ENCODE measurements at regions not wholly inside any gene's neighbourhood (a gene's known extent, or its start where the extent isn't known, plus 50 kb on each side); places are given as distances from the start of the nearest gene placed in this dataset.

GRCh38 chr10:121168545-121169216 lies 317.5 kb downstream of the WDR11 start:
- Histone ChIP-seq H3K36me3 (replicated peaks; ENCODE audit: insufficient read depth, low read depth) (no peaks in the 10 kb centered on the region), H3K9me3 (ENCODE audit: low read depth) (no peaks in the 10 kb centered on the region), H3K9me2 (replicated peaks; ENCODE audit: insufficient read depth) (no peaks in the 10 kb centered on the region), H3K4me3 (no peak overlapping the region), H3K27ac (no peak overlapping the region), H3K79me2 (no peaks in the 10 kb centered on the region), H2AFZ (no peak overlapping the region), H3K4me2 (no peak overlapping the region), H4K20me1 (ENCODE audit: insufficient read depth, poor library complexity, severe bottlenecking) (no peaks in the 10 kb centered on the region), H3K4me1 (ENCODE audit: insufficient read depth) (peaks cover 3% of the 10 kb centered on the region), H3K27me3 (no peaks in the 10 kb centered on the region)
- TF ChIP-seq EZH2 (IDR thresholded peaks at IDR 0.05; ENCODE audit: borderline replicate concordance) (no peak), EZH2phosphoT487 (IDR thresholded peaks at IDR 0.05; ENCODE audit: low read depth, severe bottlenecking, unreplicated experiment) (no peak), CTCF (IDR thresholded peaks at IDR 0.05; ENCODE audit: poor library complexity) (no peak)
- DNase-seq (ENCODE audit: low spot score) = no peak
- 70% methylated on average over 5 of the region's 5 CpGs for WGBS (ENCODE audit: low lambda C conversion rate, missing lambda C conversion rate)

- Histone ChIP-seq H3K9me3 (ENCODE audit: low read depth) (no peaks in the 10 kb centered on the region), H3K36me3 (replicated peaks; ENCODE audit: insufficient read depth, low read depth) (no peaks in the 10 kb centered on the region), H3K27ac (no peak overlapping the region), H4K20me1 (ENCODE audit: insufficient read depth, poor library complexity, severe bottlenecking) (no peaks in the 10 kb centered on the region), H3K27me3 (no peaks in the 10 kb centered on the region), H3K4me2 (no peak overlapping the region), H2AFZ (no peak overlapping the region), H3K4me3 (no peak overlapping the region), H3K9me2 (replicated peaks; ENCODE audit: insufficient read depth) (no peaks in the 10 kb centered on the region), H3K79me2 (no peaks in the 10 kb centered on the region), H3K4me1 (ENCODE audit: insufficient read depth) (peaks cover 3% of the 10 kb centered on the region)
- no peak for TF ChIP-seq CTCF (IDR thresholded peaks at IDR 0.05; ENCODE audit: poor library complexity)
- TF ChIP-seq EZH2 (IDR thresholded peaks at IDR 0.05; ENCODE audit: borderline replicate concordance) = no peak
- TF ChIP-seq EZH2phosphoT487 (IDR thresholded peaks at IDR 0.05; ENCODE audit: low read depth, severe bottlenecking, unreplicated experiment) = no peak
- no peak for DNase-seq (ENCODE audit: low spot score)
- 83% methylated on average over 3 of the region's 3 CpGs for WGBS (ENCODE audit: low lambda C conversion rate, missing lambda C conversion rate)
Observed at GRCh38 chr10:121169406-121169805, 318.2 kb downstream of the WDR11 start.

GRCh38 chr10:121171825-121172787 lies 320.9 kb downstream of the WDR11 start:
- whole genome bisulfite sequencing (ENCODE audit: low lambda C conversion rate, missing lambda C conversion rate) = 54% methylated on average over 10 of the region's 10 CpGs
- no peaks in the 10 kb centered on the region for H3K79me2 ChIP-seq
- H3K27ac ChIP-seq = no peak overlapping the region

More at GRCh38 chr10:121171825-121172787, 320.9 kb downstream of the WDR11 start:
- H4K20me1 ChIP-seq (ENCODE audit: insufficient read depth, poor library complexity, severe bottlenecking) = no peaks in the 10 kb centered on the region
- peak overlapping the region; percentile 8 for H2AFZ ChIP-seq
- DNase-seq (ENCODE audit: low spot score) = no peak
- H3K36me3 ChIP-seq (replicated peaks; ENCODE audit: insufficient read depth, low read depth) = no peaks in the 10 kb centered on the region
- no peak overlapping the region for H3K4me3 ChIP-seq
- TF ChIP-seq EZH2phosphoT487 (IDR thresholded peaks at IDR 0.05; ENCODE audit: low read depth, severe bottlenecking, unreplicated experiment) = no peak
- no peak for TF ChIP-seq EZH2 (IDR thresholded peaks at IDR 0.05; ENCODE audit: borderline replicate concordance)
- no peak for TF ChIP-seq CTCF (IDR thresholded peaks at IDR 0.05; ENCODE audit: poor library complexity)
- H3K9me3 ChIP-seq (ENCODE audit: low read depth) = no peaks in the 10 kb centered on the region
- H3K9me2 ChIP-seq (replicated peaks; ENCODE audit: insufficient read depth) = no peaks in the 10 kb centered on the region
- H3K27me3 ChIP-seq = no peaks in the 10 kb centered on the region
- H3K4me1 ChIP-seq (ENCODE audit: insufficient read depth) = peaks cover 3% of the 10 kb centered on the region
- H3K4me2 ChIP-seq = peak overlapping the region; percentile 19
